GM20000 (cell line): ENCODE measurements at regions not wholly inside any gene's neighbourhood (a gene's known extent, or its start where the extent isn't known, plus 50 kb on each side); places are given as distances from the start of the nearest gene placed in this dataset.

Experiments used
- DNase-seq: peaks from one replicate; pipeline ENCODE4 v3.0.0; 2012; ENCODE audit warnings: low spot score
- CTCF ChIP-seq: IDR thresholded peaks from 2 replicates; pipeline ENCODE4 v1.5.1; 2012; ENCODE audit warnings: mild to moderate bottlenecking, control low read depth; ENCODE audit errors: extremely low read depth, missing control alignments

- no peak for TF ChIP-seq CTCF
- no peak for DNase-seq
These were observed 116.1 kb downstream of the OR13A1 start for GRCh38 chr10:45199205-45199740.

- DNase-seq = no peak
- no peak for TF ChIP-seq CTCF
These were observed 114.1 kb downstream of the OR13A1 start for GRCh38 chr10:45201271-45201670.

GRCh38 chr10:45202242-45202641 is 113.2 kb downstream of the OR13A1 start:
- TF ChIP-seq CTCF = no peak

GRCh38 chr10:45204954-45205775 is 110.2 kb downstream of the OR13A1 start:
- no peak for DNase-seq
- no peak for TF ChIP-seq CTCF

More at GRCh38 chr10:45202242-45202641, 113.2 kb downstream of the OR13A1 start:
- no peak for DNase-seq

GRCh38 chr10:45209888-45210287 is 105.5 kb downstream of the OR13A1 start:
- no peak for DNase-seq
- no peak for TF ChIP-seq CTCF

GRCh38 chr10:45211576-45211975 is 103.8 kb downstream of the OR13A1 start:
- no peak for TF ChIP-seq CTCF
- no peak for DNase-seq

GRCh38 chr10:45219416-45219815 is 96.0 kb downstream of the OR13A1 start:
- no peak for DNase-seq
- TF ChIP-seq CTCF = no peak
